ENCODE measurements at regions not wholly inside any gene's neighbourhood (a gene's known extent, or its start where the extent isn't known, plus 50 kb on each side); places are given as distances from the start of the nearest gene placed in this dataset.

GRCh38 chr11:120013325-120014250 lies 124.3 kb downstream of the TRIM29 start:
- DNase-seq = peak; percentile 35

GRCh38 chr11:120012245-120012644 lies 125.7 kb downstream of the TRIM29 start:
- DNase-seq = no peak

DNA sequence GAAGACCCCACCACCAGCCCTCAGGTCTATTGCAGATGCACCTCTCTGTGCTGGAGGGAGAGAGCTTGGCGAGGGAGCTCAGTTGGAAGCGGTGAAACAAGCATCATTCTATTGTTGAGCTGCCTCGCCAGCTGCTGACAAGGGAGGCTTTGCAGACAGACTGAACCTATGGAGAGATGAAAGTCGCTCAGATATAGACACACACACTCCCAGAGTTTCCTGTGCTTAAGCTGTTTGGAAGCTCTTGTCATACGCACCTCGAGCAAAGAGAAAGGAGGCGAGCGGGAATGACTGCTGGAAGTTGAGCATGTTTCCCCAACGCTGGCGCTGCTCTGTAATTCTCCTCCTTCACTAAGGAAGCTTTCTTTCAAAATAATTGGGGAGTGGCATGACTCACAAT lies 126.1 kb downstream of the TRIM29 start:
- DNase-seq = no peak

DNA sequence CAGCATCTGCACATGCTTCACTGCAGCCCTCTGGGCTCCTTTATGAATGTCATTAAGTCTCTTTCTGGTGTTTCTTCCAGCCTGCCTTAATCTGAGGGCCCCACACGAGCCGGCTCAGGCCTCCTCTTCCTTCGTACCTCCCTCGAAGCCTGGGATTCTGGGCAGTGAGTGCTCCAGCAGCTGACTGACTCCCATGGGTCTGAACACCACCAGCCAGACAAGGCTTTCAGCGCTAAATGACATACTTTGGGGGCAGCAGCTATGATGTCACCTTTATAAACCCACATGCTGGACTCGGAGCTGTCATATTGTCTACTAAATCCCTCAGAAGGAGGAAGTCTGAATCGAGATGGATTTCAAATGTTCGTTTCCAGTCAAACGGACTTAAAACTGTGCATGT lies 127.1 kb downstream of the TRIM29 start:
- no peak for DNase-seq

- no peak for DNase-seq
These were observed 128.0 kb downstream of the TRIM29 start for GRCh38 chr11:120009938-120010337.

DNA sequence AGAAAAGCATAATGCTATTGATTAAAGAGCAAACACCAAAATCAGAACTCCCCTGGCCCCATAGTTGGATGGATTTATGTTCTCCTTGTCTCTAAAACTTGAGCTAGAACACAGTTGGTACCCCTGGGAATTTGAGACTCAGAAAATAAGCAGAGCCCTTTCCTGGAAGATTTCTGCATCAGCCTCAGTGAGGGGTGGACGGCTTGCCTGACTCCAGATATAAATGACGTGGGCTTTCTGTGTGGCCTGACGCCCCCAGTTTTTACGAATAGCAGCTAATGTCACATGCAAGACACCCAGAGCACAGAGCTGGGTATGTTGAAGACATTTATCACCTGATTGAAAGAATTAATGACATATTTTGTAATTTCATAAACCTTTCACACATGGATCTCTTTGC lies 130.8 kb downstream of the TRIM29 start:
- no peak for DNase-seq

- DNase-seq = no peak
These were observed 133.2 kb downstream of the TRIM29 start for GRCh38 chr11:120004723-120005122.

DNA sequence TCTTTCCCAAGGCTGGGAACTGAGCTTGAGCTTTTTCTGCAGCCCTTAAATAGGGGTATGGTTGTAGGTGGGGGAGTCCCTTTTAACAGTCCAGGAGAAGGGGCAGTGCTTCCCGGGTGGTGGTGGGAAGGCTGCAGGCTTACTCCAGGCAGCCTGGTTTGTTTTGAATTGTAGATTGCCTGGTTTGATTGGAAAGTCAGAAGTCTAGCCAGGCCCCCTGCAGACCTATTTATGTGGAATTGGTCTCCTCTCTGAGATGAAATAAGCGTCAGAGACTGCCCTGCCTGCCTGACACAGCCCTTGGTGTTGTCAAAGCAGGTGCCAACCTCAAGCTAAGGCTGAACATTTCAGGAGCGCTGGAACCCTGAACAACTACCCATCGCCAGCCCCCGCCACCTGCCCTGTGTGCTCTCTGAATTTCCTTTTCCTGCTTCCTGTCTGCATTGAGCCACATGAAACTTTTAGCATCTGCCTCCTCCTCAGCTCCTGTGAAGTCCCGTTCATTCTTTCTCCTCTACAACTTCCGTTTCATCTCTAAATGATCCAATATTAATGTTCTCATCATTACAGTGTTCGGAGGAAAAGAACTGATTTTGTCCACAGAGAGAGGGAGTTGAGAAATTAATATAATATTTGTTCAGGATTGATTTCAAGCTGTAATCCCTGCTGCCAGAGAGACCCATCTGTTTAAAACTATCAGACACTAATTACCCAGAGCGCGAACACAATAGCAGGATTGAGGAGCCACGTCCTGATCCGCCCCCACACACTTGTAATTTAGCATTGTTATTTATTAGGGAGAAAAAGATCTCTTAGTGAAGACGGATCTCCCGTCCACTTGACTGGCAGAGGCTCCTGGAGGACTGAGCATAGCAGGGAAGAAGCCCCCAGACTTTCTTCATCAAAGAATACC lies 136.5 kb downstream of the TRIM29 start:
- DNase-seq = no peak

DNA sequence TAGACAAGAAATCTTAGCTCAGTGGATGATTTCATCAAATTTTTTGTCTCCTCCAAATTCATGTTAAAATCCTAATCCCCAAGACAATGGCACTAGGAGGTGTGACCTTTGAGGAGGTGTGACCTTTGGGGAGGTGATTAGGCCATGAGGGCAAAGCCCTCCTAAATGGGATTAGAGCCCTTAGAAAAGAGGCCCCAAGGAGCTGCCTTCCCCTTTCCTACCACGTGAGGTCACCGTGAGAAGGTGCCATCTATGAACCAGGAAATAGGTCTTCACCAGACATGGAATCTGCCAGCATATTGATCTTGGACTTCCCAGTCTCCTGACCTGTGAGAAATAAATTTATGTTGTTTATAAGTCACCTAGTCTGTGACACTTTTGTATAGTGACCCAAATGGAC lies 138.7 kb downstream of the TRIM29 start:
- no peak for DNase-seq

DNA sequence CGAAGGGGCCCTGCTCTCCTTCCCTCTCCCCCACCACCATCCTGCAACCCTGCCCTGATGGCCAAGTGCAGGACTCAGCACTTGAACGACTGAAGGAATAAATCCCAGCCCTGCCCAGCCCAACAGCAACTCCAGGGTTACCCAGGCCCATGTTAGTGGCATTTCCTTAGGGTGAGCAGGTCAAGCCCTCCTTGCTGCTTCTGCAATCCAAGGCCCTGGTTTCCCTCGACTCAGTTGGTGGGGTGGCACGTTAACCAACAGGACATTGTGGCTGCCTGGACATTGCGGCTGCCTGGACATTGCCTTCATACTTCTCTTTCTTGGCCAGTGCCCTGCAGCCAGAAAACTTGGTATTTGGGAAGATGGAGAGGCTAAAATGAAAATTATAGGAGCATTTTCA lies 141.4 kb downstream of the TRIM29 start:
- no peak for DNase-seq

GRCh38 chr11:119995730-119996491 lies 142.0 kb downstream of the TRIM29 start:
- no peak for DNase-seq

DNA sequence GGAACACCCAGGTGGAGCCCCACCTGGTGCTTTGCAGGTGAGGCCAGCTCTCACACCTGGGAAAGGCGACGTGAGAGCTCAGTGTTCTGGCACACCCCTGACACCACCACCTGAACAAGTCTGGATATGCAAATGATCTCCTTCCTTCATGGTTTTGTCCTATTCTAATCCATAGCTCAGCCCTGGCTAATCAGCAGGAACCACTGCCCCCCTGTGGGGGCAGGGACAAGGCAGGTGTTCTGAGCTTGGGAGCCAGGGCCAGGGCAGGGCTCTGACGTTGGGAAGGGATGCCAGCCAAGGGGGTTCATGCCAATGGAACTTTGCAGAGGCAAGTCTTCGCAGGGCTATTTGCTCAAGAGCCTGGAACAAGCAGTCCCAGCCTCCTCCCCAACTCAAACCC lies 144.2 kb downstream of the TRIM29 start:
- DNase-seq = no peak

DNA sequence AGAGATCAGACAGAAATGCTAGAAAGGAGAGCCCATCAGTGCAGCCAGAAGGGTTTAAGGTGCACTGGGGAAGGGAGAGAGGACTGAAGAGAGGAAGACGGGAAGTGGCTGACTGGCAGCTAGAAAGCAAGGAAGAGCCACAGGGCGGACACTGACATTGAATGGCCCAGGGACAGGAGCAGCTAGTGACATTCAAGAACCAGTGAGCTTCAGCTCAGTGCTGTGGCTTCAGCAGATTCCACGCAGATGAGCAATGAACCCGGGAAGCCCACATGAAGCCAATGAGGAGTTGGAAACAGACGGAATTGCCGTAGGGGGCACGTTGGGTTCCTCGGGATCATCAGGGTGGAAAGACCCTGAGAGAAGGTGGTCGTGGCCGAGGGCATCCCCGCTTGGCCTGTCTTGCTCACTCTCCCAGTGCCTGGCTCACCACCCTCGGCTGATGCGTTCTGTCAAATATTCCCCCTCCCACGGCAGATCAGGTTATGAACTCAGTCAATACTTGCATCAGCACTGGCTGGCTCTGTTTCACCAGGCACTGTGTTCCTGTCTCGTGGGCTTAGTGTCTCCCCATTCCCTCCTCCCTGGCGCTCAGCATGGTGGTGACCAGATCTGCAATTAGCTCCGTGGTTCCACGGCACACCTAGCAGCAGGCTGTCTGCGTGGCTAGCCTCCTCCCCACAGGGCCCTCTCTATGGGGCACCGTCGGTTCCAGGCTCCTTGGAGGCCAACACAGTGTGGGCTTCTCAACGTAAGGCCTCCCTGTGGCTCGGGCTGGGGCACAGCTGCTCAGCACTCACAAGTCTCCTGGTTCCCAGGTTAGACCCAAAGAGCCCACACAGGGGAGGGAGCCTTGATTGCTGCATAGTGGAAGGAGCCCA lies 145.5 kb downstream of the TRIM29 start:
- DNase-seq = no peak

- no peak for DNase-seq
These were observed 146.2 kb downstream of the TRIM29 start for GRCh38 chr11:119991669-119992068.

DNA sequence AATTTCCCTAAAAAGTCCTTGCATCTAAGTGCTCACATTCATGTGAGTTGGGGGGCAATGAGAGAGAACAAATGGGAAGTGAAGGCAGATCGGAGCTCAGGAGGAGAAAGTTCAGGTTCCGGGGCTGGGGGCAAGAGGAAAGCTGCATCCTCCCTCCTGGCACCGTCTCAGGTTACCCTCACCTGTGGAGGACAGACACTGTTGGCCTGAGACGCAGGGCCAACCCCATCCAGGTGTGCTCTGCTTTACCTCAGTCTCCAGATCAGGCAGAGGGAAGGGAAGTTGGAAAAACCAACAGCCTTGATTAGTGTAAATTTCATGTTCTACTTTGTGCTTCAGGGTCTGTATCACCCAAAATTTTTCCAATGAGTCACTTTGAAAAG lies 146.9 kb downstream of the TRIM29 start:
- DNase-seq = no peak

DNA sequence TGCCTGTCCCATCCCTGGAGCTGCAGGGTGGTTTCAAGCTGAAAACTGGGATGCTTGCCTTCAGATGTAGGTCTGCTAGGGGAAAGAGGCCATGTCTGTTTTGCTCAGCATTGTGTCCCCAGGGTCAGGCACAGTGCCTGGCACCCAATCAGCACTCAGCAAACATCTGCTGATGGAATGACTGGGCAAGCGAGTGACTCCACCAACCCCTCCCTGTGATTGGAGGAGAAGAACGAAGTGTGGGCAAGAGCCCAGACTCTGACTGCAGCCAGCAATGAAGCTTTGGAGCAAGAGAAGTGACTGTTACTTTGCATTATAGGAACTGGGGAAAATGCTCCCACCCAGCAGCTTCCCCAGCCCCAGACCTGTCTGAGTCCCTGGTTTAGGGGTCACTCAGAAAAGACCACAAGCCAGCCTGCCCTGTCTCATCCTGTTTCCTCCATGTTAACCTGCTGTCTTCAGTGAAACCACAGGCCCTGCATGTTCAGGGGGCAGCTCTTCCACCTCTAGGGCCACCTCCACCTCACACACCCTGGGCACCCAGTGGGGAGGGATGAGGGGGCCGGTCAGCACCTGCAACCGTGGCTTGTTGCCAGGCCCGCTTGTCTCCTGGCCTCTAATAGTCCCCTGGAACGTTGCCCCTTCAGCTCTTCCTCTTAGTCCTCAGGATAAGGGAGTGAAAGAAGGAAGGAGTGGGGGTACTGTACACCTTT lies 147.4 kb downstream of the TRIM29 start:
- DNase-seq = no peak

- no peak for DNase-seq
These were observed 148.6 kb downstream of the TRIM29 start for GRCh38 chr11:119989159-119989821.

DNA sequence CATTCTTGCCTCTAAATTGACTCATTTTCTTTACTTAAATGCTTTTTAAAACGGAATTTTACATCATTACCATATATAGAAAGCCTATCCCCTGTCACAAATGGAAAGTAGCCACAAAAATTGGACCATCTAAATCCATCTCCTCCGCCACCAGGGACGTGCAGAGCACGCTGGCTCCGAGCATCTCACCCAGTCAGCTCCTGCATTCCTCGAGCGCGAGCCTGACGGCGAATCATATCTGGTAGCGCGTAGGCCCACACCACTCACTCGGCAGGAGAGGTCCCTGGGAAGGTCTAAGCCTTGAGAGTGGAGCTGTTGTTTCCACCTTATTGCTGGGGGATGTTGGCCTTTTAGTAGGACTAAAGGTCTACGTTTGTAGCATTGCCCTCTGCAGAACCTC lies 152.4 kb downstream of the TRIM29 start:
- DNase-seq = no peak

DNA sequence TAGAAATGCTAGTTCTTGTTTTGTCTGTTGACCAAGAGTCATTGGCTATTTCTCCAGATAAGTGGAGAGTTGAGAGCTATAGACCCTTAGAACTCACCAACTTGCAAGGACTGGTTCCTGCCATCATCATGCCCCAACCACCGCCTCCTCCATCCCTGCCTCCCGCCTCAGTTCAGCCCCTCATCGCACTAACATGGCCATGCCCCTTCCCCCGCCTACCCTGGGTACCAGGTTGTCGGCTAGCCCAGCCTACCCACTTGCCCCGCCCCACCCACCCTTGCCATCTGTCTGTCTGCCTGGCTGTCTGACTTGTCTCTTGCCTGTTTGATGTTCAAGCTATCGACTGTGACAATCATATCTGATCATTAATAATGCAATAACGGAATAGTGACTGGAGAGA lies 154.1 kb downstream of the TRIM29 start:
- no peak for DNase-seq

- DNase-seq = no peak
These were observed 154.6 kb downstream of the TRIM29 start for GRCh38 chr11:119983240-119983732.
